ENCODE measurements at regions not wholly inside any gene's neighbourhood (a gene's known extent, or its start where the extent isn't known, plus 50 kb on each side); places are given as distances from the start of the nearest gene placed in this dataset.

DNA sequence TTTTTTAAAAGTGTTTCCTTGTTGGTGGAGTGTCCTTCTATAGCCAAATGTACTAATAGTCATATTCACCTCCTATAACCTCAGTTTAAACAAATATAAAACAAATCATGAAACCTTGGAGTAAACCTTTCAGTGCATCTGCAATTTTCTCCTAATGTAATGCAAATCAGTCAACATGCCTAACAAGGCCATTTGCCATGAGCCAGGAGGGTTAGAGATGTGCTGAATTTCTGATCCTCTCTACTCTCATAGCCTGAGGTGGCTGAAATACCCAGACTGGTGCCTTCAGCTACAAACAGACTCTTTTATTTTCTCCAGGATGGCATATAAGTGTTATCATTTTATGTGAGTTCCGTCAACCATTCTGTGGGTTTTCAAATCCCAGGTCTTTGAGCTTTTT is 908.1 kb downstream of the GALC start:
- TF ChIP-seq, protein P1, sequence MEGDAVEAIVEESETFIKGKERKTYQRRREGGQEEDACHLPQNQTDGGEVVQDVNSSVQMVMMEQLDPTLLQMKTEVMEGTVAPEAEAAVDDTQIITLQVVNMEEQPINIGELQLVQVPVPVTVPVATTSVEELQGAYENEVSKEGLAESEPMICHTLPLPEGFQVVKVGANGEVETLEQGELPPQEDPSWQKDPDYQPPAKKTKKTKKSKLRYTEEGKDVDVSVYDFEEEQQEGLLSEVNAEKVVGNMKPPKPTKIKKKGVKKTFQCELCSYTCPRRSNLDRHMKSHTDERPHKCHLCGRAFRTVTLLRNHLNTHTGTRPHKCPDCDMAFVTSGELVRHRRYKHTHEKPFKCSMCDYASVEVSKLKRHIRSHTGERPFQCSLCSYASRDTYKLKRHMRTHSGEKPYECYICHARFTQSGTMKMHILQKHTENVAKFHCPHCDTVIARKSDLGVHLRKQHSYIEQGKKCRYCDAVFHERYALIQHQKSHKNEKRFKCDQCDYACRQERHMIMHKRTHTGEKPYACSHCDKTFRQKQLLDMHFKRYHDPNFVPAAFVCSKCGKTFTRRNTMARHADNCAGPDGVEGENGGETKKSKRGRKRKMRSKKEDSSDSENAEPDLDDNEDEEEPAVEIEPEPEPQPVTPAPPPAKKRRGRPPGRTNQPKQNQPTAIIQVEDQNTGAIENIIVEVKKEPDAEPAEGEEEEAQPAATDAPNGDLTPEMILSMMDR (IDR thresholded peaks at IDR 0.05; ENCODE audit: low read depth, low read length, missing control alignments), result no peak

DNA sequence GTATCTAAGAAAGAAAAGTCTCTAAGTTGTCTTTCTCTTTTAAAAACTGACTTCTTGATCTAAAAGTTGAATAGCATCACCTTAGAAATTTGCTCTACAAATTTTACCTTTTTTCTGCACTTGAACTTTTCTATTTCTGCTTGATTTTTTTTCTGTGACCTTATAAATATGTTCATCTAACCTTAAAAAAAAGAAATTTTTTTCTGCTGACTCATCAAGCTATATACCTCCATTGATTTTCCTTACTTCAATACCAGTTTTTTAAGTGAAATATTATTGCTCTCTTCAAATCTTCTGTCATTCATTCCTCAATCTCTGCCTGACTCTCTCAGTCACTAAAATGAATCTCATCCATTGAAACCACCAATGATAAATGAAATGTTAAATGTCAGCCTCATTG is 910.1 kb downstream of the GALC start:
- no peak overlapping the region for H3K4me3 ChIP-seq (ENCODE audit: low read depth, low read length)
- TF ChIP-seq, protein P1 (IDR thresholded peaks at IDR 0.05; ENCODE audit: low read depth, low read length, missing control alignments), result no peak
- no peak for DNase-seq (ENCODE audit: low read depth)
- in situ Hi-C loops (cut with HindIII; ENCODE audit: low sequenced_read_pairs), result no loop called here

More for the DNA sequence above, 908.1 kb downstream of the GALC start:
- no peak overlapping the region for H3K4me3 ChIP-seq (ENCODE audit: low read depth, low read length)
- no peak for DNase-seq (ENCODE audit: low read depth)
- in situ Hi-C loops (cut with HindIII; ENCODE audit: low sequenced_read_pairs), result no loop called here

DNA sequence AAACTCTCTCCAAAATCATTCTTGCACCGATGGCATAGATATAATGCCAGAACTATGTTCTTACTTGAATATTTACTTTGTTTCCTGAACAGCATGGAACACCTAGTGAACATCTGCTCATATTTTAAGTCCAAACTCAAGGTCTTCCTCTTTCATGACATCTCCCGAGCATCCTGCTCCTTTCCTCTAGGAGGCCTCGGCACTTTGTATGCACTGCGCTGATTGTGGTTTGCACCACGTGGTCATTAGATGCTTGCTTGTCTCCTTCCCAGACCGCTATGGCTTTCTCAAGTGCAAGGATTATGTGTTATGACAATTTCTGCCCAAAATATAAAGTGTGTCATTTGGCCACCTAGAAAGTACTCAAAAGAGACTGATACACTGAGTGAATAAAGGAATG is 912.0 kb downstream of the GALC start:
- in situ Hi-C loops (cut with HindIII; ENCODE audit: low sequenced_read_pairs), result no loop called here
- TF ChIP-seq, protein P1 (IDR thresholded peaks at IDR 0.05; ENCODE audit: low read depth, low read length, missing control alignments), result no peak
- no peak for DNase-seq (ENCODE audit: low read depth)
- no peak overlapping the region for H3K4me3 ChIP-seq (ENCODE audit: low read depth, low read length)

DNA sequence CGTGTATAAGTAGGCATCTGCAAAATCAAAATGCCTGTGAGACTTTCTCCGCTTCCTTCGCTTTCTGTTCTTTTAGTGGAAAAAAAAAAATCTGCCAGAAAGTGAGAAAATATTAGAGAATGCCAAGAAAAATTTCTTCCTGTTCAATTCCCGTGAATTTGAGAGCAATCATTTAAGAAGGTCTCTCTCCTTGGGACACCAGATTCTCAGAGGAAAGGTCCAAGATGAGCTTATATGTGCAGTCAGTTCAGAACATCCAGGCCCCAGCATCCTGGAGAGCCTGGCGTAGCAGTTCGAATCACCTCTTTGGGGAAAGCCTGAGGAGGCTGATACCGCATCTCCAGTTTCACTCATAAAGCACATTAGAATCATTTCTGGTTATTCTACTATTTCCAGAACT is 912.8 kb downstream of the GALC start:
- TF ChIP-seq, protein P1 (IDR thresholded peaks at IDR 0.05; ENCODE audit: low read depth, low read length, missing control alignments), result no peak
- H3K4me3 ChIP-seq (ENCODE audit: low read depth, low read length), result no peak overlapping the region
- in situ Hi-C loops (cut with HindIII; ENCODE audit: low sequenced_read_pairs), result no loop called here
- DNase-seq (ENCODE audit: low read depth), result no peak

DNA sequence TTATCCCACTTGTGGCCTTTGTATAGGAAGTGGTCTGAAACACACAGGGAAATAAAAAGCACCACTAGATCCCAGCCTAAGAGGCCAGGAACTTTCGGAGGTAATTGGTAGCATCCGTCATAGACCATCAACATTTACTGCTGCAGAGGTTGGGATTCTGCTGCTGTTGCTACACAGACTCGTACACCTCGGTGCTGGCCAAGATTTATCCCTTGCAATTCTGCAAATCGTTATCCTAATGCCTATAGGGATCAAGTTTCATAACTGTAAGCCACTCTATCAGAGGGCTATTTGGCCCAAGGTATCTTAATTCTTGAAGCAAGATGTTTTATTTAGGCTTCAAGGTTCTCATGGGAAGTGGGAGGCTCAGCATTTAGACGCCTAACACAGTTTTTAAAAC is 913.6 kb downstream of the GALC start:
- no peak overlapping the region for H3K4me3 ChIP-seq (ENCODE audit: low read depth, low read length)
- DNase-seq (ENCODE audit: low read depth), result no peak
- in situ Hi-C loops (cut with HindIII; ENCODE audit: low sequenced_read_pairs), result no loop called here
- TF ChIP-seq, protein P1 (IDR thresholded peaks at IDR 0.05; ENCODE audit: low read depth, low read length, missing control alignments), result no peak

DNA sequence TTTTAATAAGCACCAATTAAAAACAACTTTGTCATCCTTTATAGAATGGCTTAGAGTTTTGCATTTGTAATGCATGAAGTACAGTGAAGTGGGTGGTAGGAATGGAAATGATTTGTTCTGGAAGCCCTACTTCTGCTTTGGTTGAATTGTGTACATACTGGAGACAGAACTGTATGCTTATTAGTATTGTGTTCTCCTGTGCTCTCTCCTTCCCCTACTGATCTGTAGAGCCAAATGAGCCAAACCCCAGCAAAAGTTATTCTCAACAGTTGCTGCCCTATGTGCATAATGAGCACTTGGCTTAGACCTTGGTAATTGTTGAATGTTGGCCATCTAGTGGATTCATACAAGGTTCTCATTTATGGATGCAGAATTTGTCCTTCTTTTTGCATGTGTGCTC is 916.1 kb downstream of the GALC start:
- DNase-seq (ENCODE audit: low read depth), result no peak
- in situ Hi-C loops (cut with HindIII; ENCODE audit: low sequenced_read_pairs), result no loop called here
- TF ChIP-seq, protein P1 (IDR thresholded peaks at IDR 0.05; ENCODE audit: low read depth, low read length, missing control alignments), result no peak
- no peak overlapping the region for H3K4me3 ChIP-seq (ENCODE audit: low read depth, low read length)

DNA sequence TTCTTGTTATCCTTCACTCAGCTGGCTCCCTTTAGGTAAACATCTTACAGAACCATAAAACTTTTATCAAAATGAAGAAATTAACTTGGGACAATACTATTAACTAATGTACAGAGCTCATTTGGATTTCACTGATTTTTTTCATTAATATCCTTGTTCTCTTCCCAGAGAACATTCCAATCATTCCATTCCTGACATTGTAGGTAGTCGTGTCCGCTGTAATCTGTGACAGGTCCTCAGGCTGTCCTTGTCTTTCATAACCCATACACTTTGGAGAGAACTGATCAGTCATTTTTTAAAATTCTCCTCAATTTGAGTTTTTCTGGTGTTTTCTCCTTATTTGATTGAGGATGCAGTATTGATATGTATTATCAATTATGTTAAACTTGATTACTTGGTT is 916.8 kb downstream of the GALC start:
- TF ChIP-seq, protein P1 (IDR thresholded peaks at IDR 0.05; ENCODE audit: low read depth, low read length, missing control alignments), result no peak
- DNase-seq (ENCODE audit: low read depth), result no peak
- no peak overlapping the region for H3K4me3 ChIP-seq (ENCODE audit: low read depth, low read length)
- in situ Hi-C loops (cut with HindIII; ENCODE audit: low sequenced_read_pairs), result no loop called here

All from astrocyte of the cerebellum (primary cell).